Natural killer cell treated with Interleukin-12 subunit alpha and Interleukin-12 subunit beta and Interleukin-15 and Interleukin-18, amount 100 ng/mL, for 72 hours (primary cell): ENCODE measurements at regions not wholly inside any gene's neighbourhood (a gene's known extent, or its start where the extent isn't known, plus 50 kb on each side); places are given as distances from the start of the nearest gene placed in this dataset.
"Not testable (repeated sequence)": the region's sequence is repeated elsewhere in the genome, so short reads cannot be mapped to it uniquely, and the experiment has no call there.

Experiments used
- ATAC-seq, 2 donors: fragments of 150-1000 bp; cut with Tn5 transposase in 1 of 2; sonication (Bioruptor Pico), chemical (Tn5 transposase) in 1 of 2; 2 replicates each; pipeline ENCODE4 v1.10.0; 2021
- DNase-seq: peaks from one replicate; pipeline ENCODE4 v3.0.0; 2022; ENCODE audit warnings: low spot score
- H3K27ac Mint-ChIP-seq, 2 donors: 1 replicate in 1 of 2; 2 replicates in 1 of 2; pipeline ENCODE4 v1.8.0; 2022; ENCODE audit warnings: mixed read lengths in 2 of 2, mild to moderate bottlenecking in 1 of 2, moderate library complexity in 1 of 2
- H3K27me3 Mint-ChIP-seq, 2 donors: 1 replicate in 1 of 2; 2 replicates in 1 of 2; pipeline ENCODE4 v1.8.0; 2022; ENCODE audit warnings: mixed read lengths in 2 of 2
- H3K36me3 Mint-ChIP-seq: one replicate; pipeline ENCODE4 v1.8.0; 2022; ENCODE audit warnings: mixed read lengths
- H3K4me1 Mint-ChIP-seq, 2 donors: 1 replicate in 1 of 2; 2 replicates in 1 of 2; pipeline ENCODE4 v1.8.0; 2022; ENCODE audit warnings: low read depth in 2 of 2, mixed read lengths in 2 of 2, mild to moderate bottlenecking in 1 of 2
- H3K4me3 Mint-ChIP-seq: one replicate; pipeline ENCODE4 v1.8.0; 2022; ENCODE audit warnings: mixed read lengths
- H3K9me3 Mint-ChIP-seq: 2 replicates; pipeline ENCODE4 v1.8.0; 2022; ENCODE audit warnings: mixed read lengths

- H3K4me1 Mint-ChIP-seq: peaks cover 2 to 24% of the 10 kb centered on the region in 2 donors
- H3K4me3 Mint-ChIP-seq, DNase-seq, H3K9me3 Mint-ChIP-seq, ATAC-seq, H3K27ac Mint-ChIP-seq, H3K36me3 Mint-ChIP-seq, H3K27me3 Mint-ChIP-seq: not testable (repeated sequence)
These were observed 357.9 kb downstream of the ANAPC1 start for GRCh38 chr2:111526041-111526639.

DNA sequence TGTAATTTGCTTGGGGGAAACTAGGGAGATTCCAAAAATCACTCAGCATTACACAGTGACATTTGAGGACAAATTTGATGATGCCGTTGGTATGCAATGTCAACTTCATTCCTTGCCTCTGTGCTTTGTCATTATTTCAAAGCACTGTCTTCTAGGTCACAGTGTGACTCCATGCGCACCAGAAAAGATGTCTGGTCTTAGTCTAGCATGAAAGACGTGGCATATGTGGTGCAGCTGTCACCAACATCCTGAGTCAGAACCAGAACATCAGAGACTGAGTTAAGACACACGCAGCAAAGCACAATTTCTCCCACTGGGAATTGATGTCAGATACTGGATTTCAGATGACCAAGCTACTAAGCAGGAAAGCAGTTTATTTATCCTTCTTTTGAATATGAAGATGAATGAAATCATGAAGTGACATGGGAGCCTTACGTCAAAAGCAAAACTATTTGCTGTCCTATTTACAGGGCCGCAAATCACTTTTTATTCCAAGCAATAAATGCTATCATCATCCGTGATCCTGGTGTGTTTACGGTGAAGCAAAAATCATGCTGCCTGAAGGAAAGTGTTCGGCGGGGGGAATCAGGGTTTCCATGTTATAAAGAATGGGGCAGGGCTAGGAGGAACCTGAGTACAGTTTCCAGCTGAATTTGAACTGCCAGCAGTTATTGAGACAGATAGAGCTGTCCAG is 356.1 kb downstream of the ANAPC1 start:
- H3K9me3 Mint-ChIP-seq, H3K36me3 Mint-ChIP-seq, H3K27me3 Mint-ChIP-seq, DNase-seq, H3K27ac Mint-ChIP-seq: not testable (repeated sequence)
- Mint-ChIP-seq H3K4me3 (peak overlapping the region; percentile 67), H3K4me1 (peaks cover 2 to 16% of the 10 kb centered on the region in 2 donors)
- ATAC-seq: peak; percentile 72 to 88

- H3K9me3 Mint-ChIP-seq, H3K27ac Mint-ChIP-seq, ATAC-seq, H3K4me3 Mint-ChIP-seq, H3K36me3 Mint-ChIP-seq, DNase-seq, H3K27me3 Mint-ChIP-seq: not testable (repeated sequence)
- peaks cover 8 to 20% of the 10 kb centered on the region in 2 donors for H3K4me1 Mint-ChIP-seq
These were observed 355.0 kb downstream of the ANAPC1 start for GRCh38 chr2:111529022-111529421.

GRCh38 chr2:111530239-111530965 is 353.6 kb downstream of the ANAPC1 start:
- H3K36me3 Mint-ChIP-seq, H3K27me3 Mint-ChIP-seq, H3K9me3 Mint-ChIP-seq, H3K27ac Mint-ChIP-seq, DNase-seq: not testable (repeated sequence)
- Mint-ChIP-seq H3K4me1 (peaks cover 15 to 28% of the 10 kb centered on the region in 2 donors), H3K4me3 (peak overlapping the region; percentile 38)
- peak in 1 of 2 donors; percentile 32 for ATAC-seq

- peak overlapping the region in 1 of 2 donors; percentile 84 for H3K27ac Mint-ChIP-seq
- not testable (repeated sequence) for H3K36me3 Mint-ChIP-seq, H3K27me3 Mint-ChIP-seq, DNase-seq, H3K9me3 Mint-ChIP-seq
- peak; percentile 68 to 72 for ATAC-seq
- peaks cover 20 to 39% of the 10 kb centered on the region in 2 donors for H3K4me1 Mint-ChIP-seq
- H3K4me3 Mint-ChIP-seq: peak overlapping the region; percentile 47
These were observed 351.1 kb downstream of the ANAPC1 start for GRCh38 chr2:111532682-111533556.

GRCh38 chr2:111533557-111534247 is 350.3 kb downstream of the ANAPC1 start:
- ATAC-seq: peak; percentile 76 to 85
- H3K4me1 Mint-ChIP-seq: peaks cover 18 to 37% of the 10 kb centered on the region in 2 donors
- H3K9me3 Mint-ChIP-seq, DNase-seq, H3K27me3 Mint-ChIP-seq, H3K36me3 Mint-ChIP-seq: not testable (repeated sequence)
- peak overlapping the region; percentile 83 for H3K4me3 Mint-ChIP-seq
- peak overlapping the region; percentile 77 to 84 for H3K27ac Mint-ChIP-seq

GRCh38 chr2:111534910-111535352 is 349.1 kb downstream of the ANAPC1 start:
- H3K4me1 Mint-ChIP-seq: peaks cover 18 to 37% of the 10 kb centered on the region in 2 donors
- no peaks in the 10 kb centered on the region for H3K27me3 Mint-ChIP-seq
- peak overlapping the region; percentile 30 to 84 for H3K27ac Mint-ChIP-seq
- no peaks in the 10 kb centered on the region for H3K36me3 Mint-ChIP-seq
- no peak for ATAC-seq
- peak overlapping the region; percentile 61 for H3K4me3 Mint-ChIP-seq
- no peak for DNase-seq
- H3K9me3 Mint-ChIP-seq: no peaks in the 10 kb centered on the region

GRCh38 chr2:111535404-111535803 is 348.6 kb downstream of the ANAPC1 start:
- DNase-seq (no peak), ATAC-seq (no peak)
- no peaks in the 10 kb centered on the region for H3K9me3 Mint-ChIP-seq
- peak overlapping the region; percentile 61 for H3K4me3 Mint-ChIP-seq
- no peaks in the 10 kb centered on the region for H3K36me3 Mint-ChIP-seq
- peaks cover 18 to 37% of the 10 kb centered on the region in 2 donors for H3K4me1 Mint-ChIP-seq
- H3K27ac Mint-ChIP-seq: peak overlapping the region; percentile 30 to 84
- no peaks in the 10 kb centered on the region for H3K27me3 Mint-ChIP-seq

- Mint-ChIP-seq H3K27ac (peak overlapping the region in 1 of 2 donors; percentile 41), H3K4me3 (no peak overlapping the region), H3K27me3 (no peaks in the 10 kb centered on the region), H3K36me3 (no peaks in the 10 kb centered on the region), H3K9me3 (no peaks in the 10 kb centered on the region), H3K4me1 (peaks cover 18 to 37% of the 10 kb centered on the region in 2 donors)
- ATAC-seq: peak; percentile 1 to 20
- no peak for DNase-seq
These were observed 346.8 kb downstream of the ANAPC1 start for GRCh38 chr2:111537078-111537655.

DNA sequence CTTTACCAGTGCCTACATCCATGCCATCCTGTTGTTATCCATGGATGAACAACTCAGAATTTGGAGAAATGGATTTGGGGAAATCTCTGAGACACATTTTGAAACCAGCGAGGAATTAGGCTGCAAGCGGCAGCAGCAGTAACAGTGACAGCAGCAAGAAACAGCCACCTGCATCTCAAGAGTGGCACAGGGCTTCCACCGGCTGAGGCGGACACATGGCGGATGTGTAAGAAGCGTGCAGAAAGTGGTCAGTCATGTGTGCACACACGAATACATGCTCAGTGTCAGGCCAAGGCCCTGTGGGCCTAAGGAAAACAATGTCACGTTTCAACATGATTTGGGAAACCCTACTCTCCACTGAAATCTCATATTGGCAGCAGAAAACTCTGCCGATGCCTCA is 344.0 kb downstream of the ANAPC1 start:
- DNase-seq, H3K36me3 Mint-ChIP-seq, H3K9me3 Mint-ChIP-seq, H3K4me3 Mint-ChIP-seq, H3K27me3 Mint-ChIP-seq, ATAC-seq, H3K27ac Mint-ChIP-seq: not testable (repeated sequence)
- H3K4me1 Mint-ChIP-seq: peaks cover 10 to 17% of the 10 kb centered on the region in 2 donors

- ATAC-seq, H3K27ac Mint-ChIP-seq, H3K27me3 Mint-ChIP-seq, DNase-seq, H3K4me1 Mint-ChIP-seq, H3K4me3 Mint-ChIP-seq, H3K36me3 Mint-ChIP-seq, H3K9me3 Mint-ChIP-seq: not testable (repeated sequence)
These were observed 341.7 kb downstream of the ANAPC1 start for GRCh38 chr2:111542120-111542774.

- not testable (repeated sequence) for DNase-seq, ATAC-seq, H3K4me3 Mint-ChIP-seq, H3K36me3 Mint-ChIP-seq, H3K4me1 Mint-ChIP-seq, H3K27ac Mint-ChIP-seq, H3K27me3 Mint-ChIP-seq, H3K9me3 Mint-ChIP-seq
These were observed 340.0 kb downstream of the ANAPC1 start for GRCh38 chr2:111544006-111544405.
